ENCODE measurements at regions not wholly inside any gene's neighbourhood (a gene's known extent, or its start where the extent isn't known, plus 50 kb on each side); places are given as distances from the start of the nearest gene placed in this dataset.

GRCh38 chr2:164178835-164179465, 442.3 kb downstream of the GRB14 start:
- DNase-seq (ENCODE audit: low read depth) = no peak

- DNase-seq (ENCODE audit: low read depth) = no peak
Observed at GRCh38 chr2:164164602-164165001, 428.8 kb upstream of the FIGN start.

- no peak for DNase-seq (ENCODE audit: low read depth)
Observed at GRCh38 chr2:164155558-164155957, 419.8 kb upstream of the FIGN start.

- peak; percentile 9 for DNase-seq (ENCODE audit: low read depth)
Observed at GRCh38 chr2:164151522-164151921, 415.7 kb upstream of the FIGN start.

GRCh38 chr2:164150604-164151003, 414.8 kb upstream of the FIGN start:
- no peak for DNase-seq (ENCODE audit: low read depth)

GRCh38 chr2:164146441-164146840, 410.6 kb upstream of the FIGN start:
- DNase-seq (ENCODE audit: low read depth) = no peak

- no peak for DNase-seq (ENCODE audit: low read depth)
Observed at GRCh38 chr2:164145093-164145987, 409.5 kb upstream of the FIGN start.

- DNase-seq (ENCODE audit: low read depth) = no peak
Observed at GRCh38 chr2:164143183-164143930, 407.5 kb upstream of the FIGN start.

- no peak for DNase-seq (ENCODE audit: low read depth)
Observed at GRCh38 chr2:164142755-164143154, 406.9 kb upstream of the FIGN start.

- DNase-seq (ENCODE audit: low read depth) = no peak
Observed at GRCh38 chr2:164141271-164141670, 405.5 kb upstream of the FIGN start.

- no peak for DNase-seq (ENCODE audit: low read depth)
Observed at GRCh38 chr2:164138750-164139149, 402.9 kb upstream of the FIGN start.

GRCh38 chr2:164134336-164134735, 398.5 kb upstream of the FIGN start:
- no peak for DNase-seq (ENCODE audit: low read depth)

GRCh38 chr2:164127971-164128527, 392.2 kb upstream of the FIGN start:
- no peak for DNase-seq (ENCODE audit: low read depth)

GRCh38 chr2:164126960-164127660, 391.3 kb upstream of the FIGN start:
- no peak for DNase-seq (ENCODE audit: low read depth)

- DNase-seq (ENCODE audit: low read depth) = no peak
Observed at GRCh38 chr2:164115806-164116205, 380.0 kb upstream of the FIGN start.

- DNase-seq (ENCODE audit: low read depth) = no peak
Observed at GRCh38 chr2:164114937-164115336, 379.1 kb upstream of the FIGN start.

- DNase-seq (ENCODE audit: low read depth) = no peak
Observed at GRCh38 chr2:164112105-164112504, 376.3 kb upstream of the FIGN start.

- no peak for DNase-seq (ENCODE audit: low read depth)
Observed at GRCh38 chr2:164110515-164110914, 374.7 kb upstream of the FIGN start.

GRCh38 chr2:164109006-164109405, 373.2 kb upstream of the FIGN start:
- no peak for DNase-seq (ENCODE audit: low read depth)

- no peak for DNase-seq (ENCODE audit: low read depth)
Observed at GRCh38 chr2:164103271-164103670, 367.5 kb upstream of the FIGN start.

GRCh38 chr2:164102366-164102765, 366.6 kb upstream of the FIGN start:
- DNase-seq (ENCODE audit: low read depth) = no peak

GRCh38 chr2:164091673-164092072, 355.9 kb upstream of the FIGN start:
- DNase-seq (ENCODE audit: low read depth) = no peak
